Heart left ventricle (tissue), 16 donors: ENCODE measurements at regions not wholly inside any gene's neighbourhood (a gene's known extent, or its start where the extent isn't known, plus 50 kb on each side); places are given as distances from the start of the nearest gene placed in this dataset.

Experiments
- ATAC-seq, 4 donors: fragments of 200-7000 bp; cut with Tn5 transposase; one replicate each; pipeline ENCODE4 v1.9.1; 2020 to 2022; ENCODE audit warnings: moderate library complexity in 4 of 4, mild to moderate bottlenecking in 3 of 4, moderate number of reproducible peaks in 1 of 4
- DNase-seq, 5 donors: peaks; one replicate each; pipeline ENCODE4 v3.0.0-alpha.2; 2020
- H3K27ac ChIP-seq, 12 donors: fragments of 200-600 bp; sonication (generic) in 4 of 12; one replicate each; pipeline versions ENCODE4 v1.5.0 to v1.8.0; 2016 to 2022; ENCODE audit warnings: mild to moderate bottlenecking in 2 of 12
- H3K27me3 ChIP-seq, 9 donors: fragments of 200-600 bp; sonication (generic) in 2 of 9; one replicate each; pipeline versions ENCODE4 v1.5.1 to v1.8.0; 2016 to 2022; ENCODE audit warnings: mild to moderate bottlenecking in 3 of 9
- H3K36me3 ChIP-seq, 9 donors: fragments of 200-600 bp; sonication (generic) in 2 of 9; one replicate each; pipeline versions ENCODE4 v1.5.0 to v1.8.0; 2018 to 2022; ENCODE audit warnings: mild to moderate bottlenecking in 2 of 9
- H3K4me1 ChIP-seq, 12 donors: fragments of 200-600 bp; sonication (generic) in 4 of 12; one replicate each; pipeline versions ENCODE4 v1.5.0 to v1.8.0; 2016 to 2022; ENCODE audit warnings: mild to moderate bottlenecking in 3 of 12
- H3K4me3 ChIP-seq, 12 donors: fragments of 200-600 bp; sonication (generic) in 4 of 12; one replicate each; pipeline versions ENCODE4 v1.5.0 to v1.8.0; 2017 to 2022; ENCODE audit warnings: mild to moderate bottlenecking in 9 of 12, moderate library complexity in 4 of 12
- H3K9me3 ChIP-seq, 12 donors: fragments of 200-600 bp; sonication (generic) in 4 of 12; one replicate each; pipeline versions ENCODE4 v1.5.0 to v1.8.0; 2016 to 2022; ENCODE audit warnings: mild to moderate bottlenecking in 1 of 12
- CTCF ChIP-seq, 12 donors: fragments of 200-600 bp; sonication (generic) in 4 of 12; IDR thresholded peaks; one replicate each; pipeline versions ENCODE4 v1.5.0 to v1.8.0; 2018 to 2022; ENCODE audit warnings: antibody characterized with exemption in 12 of 12, mild to moderate bottlenecking in 5 of 12
- POLR2A ChIP-seq, 2 donors: fragments of 450-650 bp; IDR thresholded peaks; one replicate each; pipeline ENCODE4 v1.6.1; 2017; ENCODE audit warnings: antibody characterized with exemption in 2 of 2, mild to moderate bottlenecking in 2 of 2, moderate library complexity in 2 of 2
- WGBS, 4 donors: extraction: QIAGEN DNeasy Blood & Tissue Kit in 2 of 4; methylation state at CpG; one replicate each; pipeline versions ENCODE4 v1.1.5 to v1.1.7; 2013 to 2018; 5-methylcytosine and 5-hydroxymethylcytosine counted together
- intact Hi-C, 10 donors: fragments of 100-400 bp; cut with DNase I; formaldehyde crosslinking; loops; one replicate each; pipeline versions ENCODE4 v1.11.1 to v1.14.2; 2022
- donor health status: ischemic (EF 13 %, LVEDD 7.1; RV severe dilation, severe dysfunction).
- donor health status: healthy with polysubstance abuse.
- donor health status: DM: no; HTN: yes; CAD: no.
- donor health status: DM: no; HTN: no; CAD: no.
- donor health status: ischemic (EF 25% LVEDD 6.9; RV normal size, moderate dysfunction).
- donor health status: ischemic (EF 25% LVEDD 5.7; RV mildly dilated, moderate dysfunction).
- donor health status: healthy.
- donor health status: DM: yes; HTN: yes; CAD: no.
- donor health status: ischemic (EF 35%, LVEDD 5.7; RV mildly dilated, moderate dysfunction).
- donor health status: nonischemic (EF 11% LVEDD 7.7; RV severe dilation, severe dysfunction).
- donor health status: DM: yes; HTN: yes; CAD: no.
- donor health status: PGD.
- donor health status: ischemic (EF 29% LVEDD 5.4; RV normal size, mild dysfunction).
- donor health status: nonischemic (EF 23%, LVEDD 6.1; RV moderate dilation, normal function).

- intact Hi-C loops = no loop called here
Observed at GRCh38 chr11:130709531-130709930, 206.7 kb downstream of the SNX19 start.

GRCh38 chr11:130710021-130710420 is 206.3 kb downstream of the SNX19 start:
- no peaks in the 10 kb centered on the region for H3K36me3 ChIP-seq
- DNase-seq = no peak

More at GRCh38 chr11:130709531-130709930, 206.7 kb downstream of the SNX19 start:
- Histone ChIP-seq H3K4me3 (no peak overlapping the region), H3K9me3 (peaks cover 0 to 3% (median 0%) of the 10 kb centered on the region in 12 donors), H3K4me1 (no peaks in the 10 kb centered on the region), H3K36me3 (no peaks in the 10 kb centered on the region), H3K27me3 (no peaks in the 10 kb centered on the region), H3K27ac (no peak overlapping the region)
- no peak for TF ChIP-seq CTCF (IDR thresholded peaks at IDR 0.05)
- TF ChIP-seq POLR2A (IDR thresholded peaks at IDR 0.05) = no peak
- ATAC-seq = no peak
- DNase-seq = no peak
- 85 to 95% (median 88%) methylated on average over 5 of the region's 5 CpGs for WGBS, 4 donors

GRCh38 chr11:130710497-130711012 is 205.7 kb downstream of the SNX19 start:
- DNase-seq (peak in 4 of 5 donors; percentile 30 to 58 (median 46)), ATAC-seq (peak; percentile 23 to 64 (median 43))
- H3K27me3 ChIP-seq = no peaks in the 10 kb centered on the region
- H3K9me3 ChIP-seq = peaks cover 0 to 3% (median 0%) of the 10 kb centered on the region in 12 donors
- H3K4me1 ChIP-seq = no peaks in the 10 kb centered on the region
- 69 to 78% (median 71%) methylated on average over 13 of the region's 13 CpGs for WGBS, 4 donors
- TF ChIP-seq POLR2A (IDR thresholded peaks at IDR 0.05) (no peak), CTCF (IDR thresholded peaks at IDR 0.05) (no peak)
- peak overlapping the region in 1 of 12 donors; percentile 48 for H3K27ac ChIP-seq
- H3K36me3 ChIP-seq = no peaks in the 10 kb centered on the region
- intact Hi-C loops = no loop called here
- H3K4me3 ChIP-seq = no peak overlapping the region

More at GRCh38 chr11:130710021-130710420, 206.3 kb downstream of the SNX19 start:
- Histone ChIP-seq H3K9me3 (peaks cover 0 to 3% (median 0%) of the 10 kb centered on the region in 12 donors), H3K27ac (peak overlapping the region in 1 of 12 donors; percentile 48), H3K4me3 (no peak overlapping the region), H3K27me3 (no peaks in the 10 kb centered on the region), H3K4me1 (no peaks in the 10 kb centered on the region)
- no peak for ATAC-seq
- intact Hi-C loops = no loop called here
- TF ChIP-seq CTCF (IDR thresholded peaks at IDR 0.05) = no peak
- TF ChIP-seq POLR2A (IDR thresholded peaks at IDR 0.05) = no peak
- WGBS, 4 donors = 91 to 97% (median 95%) methylated on average over 5 of the region's 5 CpGs

DNA sequence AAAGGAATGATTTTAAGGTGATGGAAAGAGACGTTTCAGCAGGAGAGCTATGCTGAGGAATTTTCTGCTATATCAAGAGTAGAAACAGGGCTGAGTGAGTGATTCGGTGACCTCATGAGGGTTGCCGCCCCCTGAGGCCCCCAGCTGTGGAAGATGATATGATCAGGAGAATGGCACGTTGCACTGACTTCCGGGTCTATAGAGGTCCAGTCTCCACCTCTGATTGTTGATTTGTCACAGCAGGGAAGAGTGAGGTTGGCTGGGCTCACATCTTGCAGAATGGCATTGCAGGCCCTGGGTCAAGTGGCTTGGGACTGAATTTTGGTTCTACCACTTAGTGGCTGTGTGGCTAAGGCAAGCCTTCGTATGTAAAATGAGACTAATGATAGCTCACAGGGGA is 205.1 kb downstream of the SNX19 start:
- Histone ChIP-seq H3K9me3 (peaks cover 0 to 3% (median 0%) of the 10 kb centered on the region in 12 donors), H3K4me1 (no peaks in the 10 kb centered on the region), H3K27me3 (no peaks in the 10 kb centered on the region), H3K27ac (peak overlapping the region in 1 of 12 donors; percentile 34), H3K4me3 (no peak overlapping the region), H3K36me3 (no peaks in the 10 kb centered on the region)
- WGBS, 4 donors = 70 to 82% (median 75%) methylated on average over 6 of the region's 6 CpGs
- intact Hi-C loops = no loop called here
- ATAC-seq = no peak
- no peak for DNase-seq
- no peak for TF ChIP-seq CTCF (IDR thresholded peaks at IDR 0.05)
- no peak for TF ChIP-seq POLR2A (IDR thresholded peaks at IDR 0.05)
